ENCODE measurements at regions not wholly inside any gene's neighbourhood (a gene's known extent, or its start where the extent isn't known, plus 50 kb on each side); places are given as distances from the start of the nearest gene placed in this dataset.

DNA sequence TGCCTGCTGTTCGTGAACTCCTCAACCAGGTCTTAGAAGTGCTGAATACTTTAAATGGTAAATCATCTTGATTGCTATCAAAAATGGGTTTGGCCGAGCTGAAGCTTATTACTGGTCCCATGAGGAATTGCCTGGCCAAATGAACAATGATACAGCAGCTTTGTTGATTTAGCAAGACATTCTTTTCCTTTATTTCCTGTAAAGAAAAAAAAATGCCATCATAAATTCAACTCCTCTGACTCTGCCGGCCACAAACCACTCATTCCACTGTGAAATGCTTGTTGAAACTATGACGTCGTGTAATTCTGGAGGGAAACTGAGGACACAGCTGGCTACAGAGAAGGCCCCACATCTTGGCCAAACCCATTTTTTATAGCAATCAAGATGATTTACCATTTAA lies 74.2 kb upstream of the ID2 start:
- TF ChIP-seq EP300 (IDR thresholded peaks at IDR 0.05; ENCODE audit: borderline replicate concordance), result no peak
- no peak for TF ChIP-seq FOXM1 (IDR thresholded peaks at IDR 0.05; ENCODE audit: borderline replicate concordance, low read depth)
- TF ChIP-seq TAF1 (IDR thresholded peaks at IDR 0.05; ENCODE audit: low read depth), result no peak
- no peak for TF ChIP-seq REST (IDR thresholded peaks at IDR 0.05; ENCODE audit: low read depth)
- no peak for TF ChIP-seq MAX (IDR thresholded peaks at IDR 0.05)
- TF ChIP-seq EGR1 (IDR thresholded peaks at IDR 0.05), result no peak
- no peak for TF ChIP-seq CEBPB (IDR thresholded peaks at IDR 0.05)
- TF ChIP-seq RAD21 (IDR thresholded peaks at IDR 0.05; ENCODE audit: low read depth), result no peak
- no peak for TF ChIP-seq NFIC (IDR thresholded peaks at IDR 0.05)
